ENCODE measurements at regions not wholly inside any gene's neighbourhood (a gene's known extent, or its start where the extent isn't known, plus 50 kb on each side); places are given as distances from the start of the nearest gene placed in this dataset.

GRCh38 chr5:58246461-58246944 is 213.4 kb downstream of the PLK2 start:
- peak; percentile 11 for DNase-seq

GRCh38 chr5:58245476-58245840 is 214.4 kb downstream of the PLK2 start:
- no peak for DNase-seq

- no peak for DNase-seq
Observed at GRCh38 chr5:58244819-58245475, 214.9 kb downstream of the PLK2 start.

- DNase-seq = no peak
Observed at GRCh38 chr5:58241389-58241788, 218.5 kb downstream of the PLK2 start.

GRCh38 chr5:58240322-58240721 is 219.6 kb downstream of the PLK2 start:
- no peak for DNase-seq

- no peak for DNase-seq
Observed at GRCh38 chr5:58239731-58240130, 220.2 kb downstream of the PLK2 start.

- DNase-seq = peak; percentile 52
Observed at GRCh38 chr5:58239045-58239444, 220.8 kb downstream of the PLK2 start.

GRCh38 chr5:58236498-58236897 is 223.4 kb downstream of the PLK2 start:
- no peak for DNase-seq

GRCh38 chr5:58235299-58235698 is 224.6 kb downstream of the PLK2 start:
- peak; percentile 90 for DNase-seq

- no peak for DNase-seq
Observed at GRCh38 chr5:58232130-58232529, 227.8 kb downstream of the PLK2 start.

GRCh38 chr5:58231041-58231440 is 228.8 kb downstream of the PLK2 start:
- DNase-seq = no peak

- no peak for DNase-seq
Observed at GRCh38 chr5:58228896-58229295, 231.0 kb downstream of the PLK2 start.

- DNase-seq = no peak
Observed at GRCh38 chr5:58227858-58228257, 232.0 kb downstream of the PLK2 start.

- DNase-seq = no peak
Observed at GRCh38 chr5:58224661-58225060, 235.2 kb downstream of the PLK2 start.

GRCh38 chr5:58224221-58224620 is 235.7 kb downstream of the PLK2 start:
- DNase-seq = no peak

GRCh38 chr5:58215364-58215763 is 244.5 kb downstream of the PLK2 start:
- no peak for DNase-seq

GRCh38 chr5:58211441-58211840 is 248.4 kb downstream of the PLK2 start:
- DNase-seq = no peak

- no peak for DNase-seq
Observed at GRCh38 chr5:58208674-58209073, 251.2 kb downstream of the PLK2 start.

GRCh38 chr5:58207076-58207475 is 252.8 kb downstream of the PLK2 start:
- no peak for DNase-seq

- no peak for DNase-seq
Observed at GRCh38 chr5:58204966-58205365, 254.9 kb downstream of the PLK2 start.

GRCh38 chr5:58202941-58203444 is 256.9 kb downstream of the PLK2 start:
- no peak for DNase-seq

- DNase-seq = no peak
Observed at GRCh38 chr5:58201922-58202648, 257.8 kb downstream of the PLK2 start.

GRCh38 chr5:58200451-58200850 is 259.4 kb downstream of the PLK2 start:
- DNase-seq = no peak

GRCh38 chr5:58199087-58199486 is 260.8 kb downstream of the PLK2 start:
- DNase-seq = no peak

Data from suppressor macrophage treated with lipopolysaccharide for 4 hours (primary cell).